GM23248 (cell line): ENCODE measurements at regions not wholly inside any gene's neighbourhood (a gene's known extent, or its start where the extent isn't known, plus 50 kb on each side); places are given as distances from the start of the nearest gene placed in this dataset.

Experiments
- DNase-seq: peaks from one replicate; pipeline ENCODE4 v3.0.0-alpha.2; 2015
- H2AFZ ChIP-seq: fragments of 200-600 bp; sonication (generic); 2 replicates; pipeline ENCODE4 v1.6.1; 2016; ENCODE audit warnings: antibody characterized with exemption
- H3F3A ChIP-seq: fragments of 200-600 bp; sonication (generic); 2 replicates; pipeline ENCODE4 v1.6.1; 2016; ENCODE audit warnings: mild to moderate bottlenecking, antibody characterized with exemption, mixed run types; ENCODE audit not compliant: insufficient read depth
- H3K27ac ChIP-seq: fragments of 200-600 bp; sonication (generic); 2 replicates; pipeline ENCODE4 v1.5.1; 2016; ENCODE audit warnings: mild to moderate bottlenecking
- H3K27me3 ChIP-seq: fragments of 200-600 bp; sonication (generic); replicated peaks from 2 replicates; pipeline ENCODE4 v1.6.1; 2016; ENCODE audit warnings: mild to moderate bottlenecking; ENCODE audit not compliant: insufficient read depth
- H3K36me3 ChIP-seq: fragments of 200-600 bp; sonication (generic); 2 replicates; pipeline ENCODE4 v1.6.1; 2016; ENCODE audit warnings: low read depth, mild to moderate bottlenecking
- H3K4me1 ChIP-seq: fragments of 200-600 bp; sonication (generic); 2 replicates; pipeline ENCODE4 v1.6.1; 2016; ENCODE audit warnings: mild to moderate bottlenecking; ENCODE audit not compliant: insufficient read depth
- H3K4me2 ChIP-seq: fragments of 200-600 bp; sonication (generic); one replicate; pipeline ENCODE4 v1.6.1; 2016; ENCODE audit warnings: mild to moderate bottlenecking; ENCODE audit not compliant: unreplicated experiment
- H3K4me3 ChIP-seq: fragments of 200-600 bp; sonication (generic); 2 replicates; pipeline ENCODE4 v1.5.1; 2016; ENCODE audit warnings: mild to moderate bottlenecking
- H3K79me2 ChIP-seq: fragments of 200-600 bp; sonication (generic); 2 replicates; pipeline ENCODE4 v1.6.1; 2016; ENCODE audit warnings: mild to moderate bottlenecking; ENCODE audit not compliant: insufficient read depth
- H3K9ac ChIP-seq: fragments of 200-600 bp; sonication (generic); 2 replicates; pipeline ENCODE4 v1.6.1; 2016; ENCODE audit warnings: mild to moderate bottlenecking
- H3K9me2 ChIP-seq: fragments of 200-600 bp; sonication (generic); 2 replicates; pipeline ENCODE4 v1.6.1; 2016; ENCODE audit warnings: mixed run types, mild to moderate bottlenecking, moderate library complexity; ENCODE audit not compliant: insufficient read depth
- H3K9me3 ChIP-seq: fragments of 200-600 bp; sonication (generic); one replicate; pipeline ENCODE4 v1.6.1; 2017; ENCODE audit warnings: low read depth
- H4K20me1 ChIP-seq: fragments of 200-600 bp; sonication (generic); 2 replicates; pipeline ENCODE4 v1.6.0; 2016; ENCODE audit not compliant: insufficient read depth
- EZH2 ChIP-seq: fragments of 200-600 bp; sonication (generic); IDR thresholded peaks from 2 replicates; pipeline ENCODE4 v1.6.1; 2018; ENCODE audit warnings: antibody characterized with exemption, mild to moderate bottlenecking; ENCODE audit not compliant: insufficient read depth, poor library complexity, severe bottlenecking
- EZH2phosphoT487 ChIP-seq: fragments of 200-600 bp; sonication (generic); IDR thresholded peaks from 2 replicates; pipeline ENCODE4 v1.6.1; 2018; ENCODE audit warnings: antibody characterized with exemption, moderate library complexity, mild to moderate bottlenecking, low read depth; ENCODE audit not compliant: insufficient read depth
- WGBS, 2 experiments: methylation state at CpG; one replicate each; pipeline ENCODE4 v1.1.6; 2015 to 2017; ENCODE audit warnings: low lambda C conversion rate in 2 of 2, low coverage in 1 of 2; ENCODE audit errors: missing lambda C conversion rate in 2 of 2; 5-methylcytosine and 5-hydroxymethylcytosine counted together
- in situ Hi-C: fragments of 300-500 bp; cut with MboI; formaldehyde crosslinking; loops from 2 replicates; pipeline ENCODE4 v1.15.0; 2020

- no peak for DNase-seq
- Histone ChIP-seq H3K27me3 (no peaks in the 10 kb centered on the region), H3K9me2 (no peaks in the 10 kb centered on the region), H2AFZ (no peak overlapping the region), H3K27ac (no peak overlapping the region), H3K4me3 (no peak overlapping the region), H3K4me1 (no peaks in the 10 kb centered on the region), H4K20me1 (no peaks in the 10 kb centered on the region), H3K9me3 (no peaks in the 10 kb centered on the region), H3K36me3 (no peaks in the 10 kb centered on the region), H3F3A (no peaks in the 10 kb centered on the region), H3K4me2 (no peak overlapping the region), H3K9ac (no peak overlapping the region), H3K79me2 (no peaks in the 10 kb centered on the region)
- in situ Hi-C loops = no loop called here
- TF ChIP-seq EZH2 (no peak), EZH2phosphoT487 (no peak)
- 40 to 42% methylated on average over 9 of the region's 9 CpGs for WGBS, 2 experiments
Observed at GRCh38 chr2:2869553-2869952, 508.1 kb downstream of the EIPR1 start.

GRCh38 chr2:2868085-2868484 is 509.5 kb downstream of the EIPR1 start:
- no peak for DNase-seq
- no peaks in the 10 kb centered on the region for H3K27me3 ChIP-seq
- H3K4me2 ChIP-seq = no peak overlapping the region
- TF ChIP-seq EZH2 (no peak), EZH2phosphoT487 (no peak)
- no peak overlapping the region for H3K27ac ChIP-seq
- no peaks in the 10 kb centered on the region for H4K20me1 ChIP-seq
- H3K9me2 ChIP-seq = no peaks in the 10 kb centered on the region
- no peak overlapping the region for H3K4me3 ChIP-seq
- H3K9me3 ChIP-seq = no peaks in the 10 kb centered on the region
- H2AFZ ChIP-seq = no peak overlapping the region
- H3K4me1 ChIP-seq = no peaks in the 10 kb centered on the region
- in situ Hi-C loops = no loop called here
- no peaks in the 10 kb centered on the region for H3K36me3 ChIP-seq
- H3K79me2 ChIP-seq = no peaks in the 10 kb centered on the region
- 12 to 16% methylated on average over 9 of the region's 9 CpGs for WGBS, 2 experiments
- H3F3A ChIP-seq = no peaks in the 10 kb centered on the region
- H3K9ac ChIP-seq = no peak overlapping the region

GRCh38 chr2:2867397-2867979 is 510.1 kb downstream of the EIPR1 start:
- Histone ChIP-seq H3K36me3 (no peaks in the 10 kb centered on the region), H4K20me1 (no peaks in the 10 kb centered on the region), H3K9ac (no peak overlapping the region), H3K4me1 (no peaks in the 10 kb centered on the region), H3K79me2 (no peaks in the 10 kb centered on the region), H3K9me2 (no peaks in the 10 kb centered on the region), H3K27me3 (no peaks in the 10 kb centered on the region), H2AFZ (no peak overlapping the region), H3K4me3 (no peak overlapping the region), H3F3A (no peaks in the 10 kb centered on the region), H3K27ac (no peak overlapping the region), H3K4me2 (no peak overlapping the region), H3K9me3 (no peaks in the 10 kb centered on the region)
- WGBS, 2 experiments = 18 to 27% methylated on average over 18 of the region's 18 CpGs
- no peak for TF ChIP-seq EZH2
- no peak for TF ChIP-seq EZH2phosphoT487
- in situ Hi-C loops = no loop called here
- no peak for DNase-seq

- no peak overlapping the region for H3K9ac ChIP-seq
- in situ Hi-C loops = no loop called here
- H3K79me2 ChIP-seq = no peaks in the 10 kb centered on the region
- H3F3A ChIP-seq = no peaks in the 10 kb centered on the region
- no peaks in the 10 kb centered on the region for H3K9me3 ChIP-seq
- WGBS, 2 experiments = 11 to 18% methylated on average over 14 of the region's 14 CpGs
- DNase-seq = no peak
- H3K4me1 ChIP-seq = no peaks in the 10 kb centered on the region
- H3K36me3 ChIP-seq = no peaks in the 10 kb centered on the region
- H4K20me1 ChIP-seq = no peaks in the 10 kb centered on the region
- no peak overlapping the region for H3K27ac ChIP-seq
- H3K9me2 ChIP-seq = no peaks in the 10 kb centered on the region
- no peak for TF ChIP-seq EZH2
- TF ChIP-seq EZH2phosphoT487 = no peak
- no peaks in the 10 kb centered on the region for H3K27me3 ChIP-seq
- no peak overlapping the region for H2AFZ ChIP-seq
- no peak overlapping the region for H3K4me3 ChIP-seq
- no peak overlapping the region for H3K4me2 ChIP-seq
Observed at GRCh38 chr2:2866459-2866858, 511.2 kb downstream of the EIPR1 start.

GRCh38 chr2:2862386-2862785 is 515.2 kb downstream of the EIPR1 start:
- H3K9me2 ChIP-seq = no peaks in the 10 kb centered on the region

More at GRCh38 chr2:2862386-2862785, 515.2 kb downstream of the EIPR1 start:
- WGBS, 2 experiments = 23 to 27% methylated on average over 3 to 5 of the region's 5 CpGs
- Histone ChIP-seq H2AFZ (no peak overlapping the region), H3K79me2 (no peaks in the 10 kb centered on the region), H3K4me2 (no peak overlapping the region), H3K4me3 (no peak overlapping the region), H3K9ac (no peak overlapping the region), H3F3A (no peaks in the 10 kb centered on the region), H4K20me1 (no peaks in the 10 kb centered on the region), H3K9me3 (no peaks in the 10 kb centered on the region), H3K27ac (no peak overlapping the region), H3K4me1 (no peaks in the 10 kb centered on the region), H3K36me3 (no peaks in the 10 kb centered on the region), H3K27me3 (no peaks in the 10 kb centered on the region)
- TF ChIP-seq EZH2 (no peak), EZH2phosphoT487 (no peak)
- in situ Hi-C loops = no loop called here
- DNase-seq = no peak
